HEK293 (cell line): ENCODE measurements at regions not wholly inside any gene's neighbourhood (a gene's known extent, or its start where the extent isn't known, plus 50 kb on each side); places are given as distances from the start of the nearest gene placed in this dataset.

Source experiments
- CTCF ChIA-PET: fragments of 350-600 bp; formaldehyde crosslinking; extraction: SDS; loops from one replicate; lab custom pipeline; 2021; ENCODE audit warnings: antibody characterized with exemption; lab: Yijun Ruan, JAX
- POLR2A ChIA-PET: fragments of 300-600 bp; formaldehyde crosslinking; extraction: SDS; loops from one replicate; lab custom pipeline; 2020; ENCODE audit warnings: antibody characterized with exemption, inconsistent platforms; lab: Yijun Ruan, JAX
- H3K27ac ChIP-seq: fragments of 200-500 bp; sonication (Bioruptor generic); 2 replicates; pipeline ENCODE4 v1.5.1; 2014; ENCODE audit warnings: low read depth, low read length, control low read depth, inconsistent platforms; ENCODE audit errors: extremely low read depth
- H3K36me3 ChIP-seq, 2 experiments: fragments of 200-500 bp in 1 of 2; sonication (Bioruptor generic) in 1 of 2; 1 replicate in 1 of 2; 2 replicates in 1 of 2; pipeline ENCODE4 v1.5.1; 2014 to 2017; ENCODE audit warnings: inconsistent platforms in 2 of 2, low read length in 2 of 2; ENCODE audit not compliant: control insufficient read depth in 2 of 2, insufficient read depth in 1 of 2
- H3K4me1 ChIP-seq: fragments of 200-500 bp; sonication (Bioruptor generic); 2 replicates; pipeline ENCODE4 v1.5.1; 2014; ENCODE audit warnings: mild to moderate bottlenecking, low read length, inconsistent platforms; ENCODE audit not compliant: control insufficient read depth, insufficient read depth
- H3K4me3 ChIP-seq: 2 replicates; pipeline ENCODE4 v1.5.1; 2011; ENCODE audit warnings: low read depth, mild to moderate bottlenecking, control low read depth, low read length, moderate library complexity
- H3K9me3 ChIP-seq: fragments of 200-500 bp; sonication (Bioruptor generic); 2 replicates; pipeline ENCODE4 v1.5.1; 2014; ENCODE audit warnings: low read depth, low read length, inconsistent platforms; ENCODE audit not compliant: control insufficient read depth, insufficient read depth
- ATF2 ChIP-seq: fragments of 450-650 bp; formaldehyde crosslinking; IDR thresholded peaks from 2 replicates; pipeline ENCODE4 v1.5.1; 2016; ENCODE audit warnings: missing biosample characterization, missing genetic modification characterization, low read depth
- EGR2 ChIP-seq: fragments of 450-650 bp; formaldehyde crosslinking; IDR thresholded peaks from 2 replicates; pipeline ENCODE4 v1.5.1; 2016; ENCODE audit warnings: low read depth, missing biosample characterization, missing genetic modification characterization
- GFI1B ChIP-seq: fragments of 450-650 bp; formaldehyde crosslinking; IDR thresholded peaks from 2 replicates; pipeline ENCODE4 v1.5.1; 2016; ENCODE audit warnings: missing biosample characterization, missing genetic modification characterization
- GLIS2 ChIP-seq: fragments of 450-650 bp; formaldehyde crosslinking; IDR thresholded peaks from 2 replicates; pipeline ENCODE4 v1.5.1; 2016; ENCODE audit warnings: missing biosample characterization, missing genetic modification characterization
- KLF7 ChIP-seq: fragments of 450-650 bp; formaldehyde crosslinking; IDR thresholded peaks from 2 replicates; pipeline ENCODE4 v1.5.1; 2016; ENCODE audit warnings: missing biosample characterization, missing genetic modification characterization, borderline replicate concordance
- MZF1 ChIP-seq: fragments of 450-650 bp; formaldehyde crosslinking; IDR thresholded peaks from 2 replicates; pipeline ENCODE4 v1.5.1; 2017; ENCODE audit warnings: missing biosample characterization, missing genetic modification characterization, borderline replicate concordance
- OVOL3 ChIP-seq: fragments of 450-650 bp; formaldehyde crosslinking; IDR thresholded peaks from 2 replicates; pipeline ENCODE4 v1.5.1; 2016; ENCODE audit warnings: missing biosample characterization, missing genetic modification characterization
- REPIN1 ChIP-seq: fragments of 450-650 bp; formaldehyde crosslinking; IDR thresholded peaks from 2 replicates; pipeline ENCODE4 v1.5.1; 2017; ENCODE audit warnings: missing biosample characterization, missing genetic modification characterization, low read depth
- SCRT2 ChIP-seq: fragments of 450-650 bp; formaldehyde crosslinking; IDR thresholded peaks from 2 replicates; pipeline ENCODE4 v1.5.1; 2016; ENCODE audit warnings: missing biosample characterization, missing genetic modification characterization
- ZBTB7A ChIP-seq: fragments of 450-650 bp; formaldehyde crosslinking; IDR thresholded peaks from 2 replicates; pipeline ENCODE4 v1.5.1; 2016; ENCODE audit warnings: low read depth, missing biosample characterization, missing genetic modification characterization
- ZNF10 ChIP-seq: fragments of 450-650 bp; formaldehyde crosslinking; IDR thresholded peaks from 2 replicates; pipeline ENCODE4 v1.5.1; 2017; ENCODE audit warnings: missing biosample characterization, missing genetic modification characterization
- ZNF112 ChIP-seq: fragments of 450-650 bp; formaldehyde crosslinking; IDR thresholded peaks from 2 replicates; pipeline ENCODE4 v1.5.0; 2017; ENCODE audit warnings: missing biosample characterization, missing genetic modification characterization
- ZNF121 ChIP-seq: fragments of 450-650 bp; formaldehyde crosslinking; IDR thresholded peaks from 2 replicates; pipeline ENCODE4 v1.5.1; 2016; ENCODE audit warnings: missing biosample characterization, missing genetic modification characterization
- ZNF174 ChIP-seq: fragments of 450-650 bp; formaldehyde crosslinking; IDR thresholded peaks from 2 replicates; pipeline ENCODE4 v1.5.0; 2017; ENCODE audit warnings: missing biosample characterization, mild to moderate bottlenecking, missing genetic modification characterization
- ZNF184 ChIP-seq: fragments of 450-650 bp; IDR thresholded peaks from 2 replicates; pipeline ENCODE4 v1.5.1; 2018; ENCODE audit warnings: missing biosample characterization, mild to moderate bottlenecking, missing genetic modification characterization
- ZNF2 ChIP-seq: fragments of 450-650 bp; formaldehyde crosslinking; IDR thresholded peaks from 2 replicates; pipeline ENCODE4 v1.5.1; 2016; ENCODE audit warnings: missing biosample characterization, missing genetic modification characterization
- ZNF221 ChIP-seq: fragments of 450-650 bp; formaldehyde crosslinking; IDR thresholded peaks from 2 replicates; pipeline ENCODE4 v1.5.1; 2017; ENCODE audit warnings: missing biosample characterization, missing genetic modification characterization, borderline replicate concordance
- ZNF239 ChIP-seq: fragments of 450-650 bp; formaldehyde crosslinking; IDR thresholded peaks from 2 replicates; pipeline ENCODE4 v1.5.1; 2016; ENCODE audit warnings: missing biosample characterization, missing genetic modification characterization
- ZNF248 ChIP-seq: fragments of 450-650 bp; formaldehyde crosslinking; IDR thresholded peaks from 2 replicates; pipeline ENCODE4 v1.5.1; 2017; ENCODE audit warnings: missing biosample characterization, missing genetic modification characterization
- ZNF398 ChIP-seq: fragments of 450-650 bp; formaldehyde crosslinking; IDR thresholded peaks from 2 replicates; pipeline ENCODE4 v1.5.1; 2017; ENCODE audit warnings: missing biosample characterization, missing genetic modification characterization
- ZNF48 ChIP-seq: fragments of 450-650 bp; formaldehyde crosslinking; IDR thresholded peaks from 2 replicates; pipeline ENCODE4 v1.5.1; 2016; ENCODE audit warnings: missing biosample characterization, missing genetic modification characterization
- ZNF501 ChIP-seq: fragments of 450-650 bp; formaldehyde crosslinking; IDR thresholded peaks from 2 replicates; pipeline ENCODE4 v1.5.1; 2016; ENCODE audit warnings: missing biosample characterization, missing genetic modification characterization
- ZNF510 ChIP-seq: fragments of 450-650 bp; formaldehyde crosslinking; IDR thresholded peaks from 2 replicates; pipeline ENCODE4 v1.5.1; 2018; ENCODE audit warnings: mild to moderate bottlenecking, missing genetic modification characterization, missing biosample characterization; ENCODE audit not compliant: insufficient replicate concordance
- ZNF514 ChIP-seq: fragments of 450-650 bp; formaldehyde crosslinking; IDR thresholded peaks from 2 replicates; pipeline ENCODE4 v1.5.1; 2016; ENCODE audit warnings: missing biosample characterization, missing genetic modification characterization
- ZNF548 ChIP-seq: fragments of 450-650 bp; formaldehyde crosslinking; IDR thresholded peaks from 2 replicates; pipeline ENCODE4 v1.5.1; 2016; ENCODE audit warnings: missing biosample characterization, missing genetic modification characterization
- ZNF654 ChIP-seq: fragments of 450-650 bp; formaldehyde crosslinking; IDR thresholded peaks from 2 replicates; pipeline ENCODE4 v1.5.1; 2016; ENCODE audit warnings: low read depth, missing biosample characterization, missing genetic modification characterization
- ZNF777 ChIP-seq: fragments of 450-650 bp; formaldehyde crosslinking; IDR thresholded peaks from 2 replicates; pipeline ENCODE4 v1.5.1; 2017; ENCODE audit warnings: missing biosample characterization, missing genetic modification characterization, borderline replicate concordance
- ZNF837 ChIP-seq: fragments of 450-650 bp; formaldehyde crosslinking; IDR thresholded peaks from 2 replicates; pipeline ENCODE4 v1.5.1; 2016; ENCODE audit warnings: missing biosample characterization, missing genetic modification characterization
- TF ChIP-seq, protein P1 (sequence below): fragments of 450-650 bp; formaldehyde crosslinking; IDR thresholded peaks from 2 replicates; pipeline ENCODE4 v1.5.1; 2017; ENCODE audit warnings: missing biosample characterization, missing genetic modification characterization

- POLR2A ChIA-PET: no interaction called here
- no peak overlapping the region for H3K4me3 ChIP-seq
Measured at GRCh38 chr11:43130616-43131015, 181.2 kb upstream of the API5 start.

DNA sequence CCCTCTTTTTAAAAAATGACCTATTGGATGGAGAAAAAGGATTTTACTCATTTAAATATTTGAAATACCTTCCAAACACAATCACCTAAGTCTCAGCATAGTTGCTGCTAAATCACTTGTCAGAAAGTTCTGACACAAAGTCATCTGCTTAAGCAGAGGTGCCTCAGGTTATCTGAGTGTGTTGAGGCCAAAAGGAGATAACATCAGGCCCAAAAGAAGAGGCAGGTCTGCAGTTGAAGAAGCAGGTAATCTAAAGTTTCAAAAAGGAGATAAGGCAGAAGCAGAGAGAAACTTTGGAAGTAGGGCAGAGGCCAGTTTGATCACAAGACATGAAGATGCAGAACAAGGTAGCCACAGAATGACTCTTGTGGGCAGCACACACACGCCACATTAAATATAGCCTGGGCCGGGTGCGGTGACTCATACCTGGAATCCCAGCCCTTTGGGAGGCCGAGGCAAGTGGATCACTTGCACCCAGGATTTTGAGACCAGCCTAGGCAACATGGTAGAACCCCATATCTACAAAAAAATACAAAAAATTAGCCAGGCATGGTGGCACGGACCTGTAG lies 175.7 kb upstream of the API5 start:
- CTCF ChIA-PET: no interaction called here
- no peak overlapping the region for H3K27ac ChIP-seq
- H3K36me3 ChIP-seq: no peaks in the 10 kb centered on the region
- H3K4me3 ChIP-seq: no peak overlapping the region
- TF ChIP-seq ZNF398: no peak
- no peak for TF ChIP-seq ZNF184 (tag by site-specific recombination)
- no peak for TF ChIP-seq ZNF654 (tag by site-specific recombination)
- TF ChIP-seq ZNF221 (tag by site-specific recombination): no peak
- TF ChIP-seq ZNF514 (tag by site-specific recombination): no peak
- TF ChIP-seq MZF1 (tag by site-specific recombination): no peak
- no peak for TF ChIP-seq ZBTB7A (tag by site-specific recombination)
- TF ChIP-seq ZNF112 (tag by site-specific recombination): no peak
- no peaks in the 10 kb centered on the region for H3K4me1 ChIP-seq
- no peaks in the 10 kb centered on the region for H3K9me3 ChIP-seq
- POLR2A ChIA-PET: no interaction called here

More at GRCh38 chr11:43130616-43131015, 181.2 kb upstream of the API5 start:
- no peak for TF ChIP-seq EGR2 (tag by site-specific recombination)
- TF ChIP-seq ZNF837 (tag by site-specific recombination): no peak
- no peak for TF ChIP-seq ZNF121
- no peak for TF ChIP-seq KLF7 (tag by site-specific recombination)
- no peak for TF ChIP-seq ZNF777 (tag by site-specific recombination)
- no peak for TF ChIP-seq ZNF10 (tag by site-specific recombination)
- no peak for TF ChIP-seq ZNF174 (tag by site-specific recombination)
- no peak for TF ChIP-seq ZNF510
- TF ChIP-seq ZNF2 (tag by site-specific recombination): no peak
- no peak for TF ChIP-seq ZNF548 (tag by site-specific recombination)
- no peak for TF ChIP-seq REPIN1 (tag by site-specific recombination)
- no peak for TF ChIP-seq ZNF48
- no peak for TF ChIP-seq GLIS2 (tag by site-specific recombination)
- Histone ChIP-seq H3K9me3 (no peaks in the 10 kb centered on the region), H3K27ac (no peak overlapping the region), H3K36me3 (no peaks in the 10 kb centered on the region), H3K4me1 (no peaks in the 10 kb centered on the region)
- CTCF ChIA-PET: no interaction called here

GRCh38 chr11:43138621-43139140 lies 173.1 kb upstream of the API5 start:
- Histone ChIP-seq H3K4me1 (no peaks in the 10 kb centered on the region), H3K9me3 (no peaks in the 10 kb centered on the region), H3K27ac (no peak overlapping the region), H3K4me3 (no peak overlapping the region), H3K36me3 (no peaks in the 10 kb centered on the region)
- POLR2A ChIA-PET: no interaction called here
- CTCF ChIA-PET: no interaction called here
- TF ChIP-seq GFI1B (tag by site-specific recombination): no peak
- TF ChIP-seq ZNF239: no peak
- TF ChIP-seq ZNF248: no peak
- TF ChIP-seq, protein P1, sequence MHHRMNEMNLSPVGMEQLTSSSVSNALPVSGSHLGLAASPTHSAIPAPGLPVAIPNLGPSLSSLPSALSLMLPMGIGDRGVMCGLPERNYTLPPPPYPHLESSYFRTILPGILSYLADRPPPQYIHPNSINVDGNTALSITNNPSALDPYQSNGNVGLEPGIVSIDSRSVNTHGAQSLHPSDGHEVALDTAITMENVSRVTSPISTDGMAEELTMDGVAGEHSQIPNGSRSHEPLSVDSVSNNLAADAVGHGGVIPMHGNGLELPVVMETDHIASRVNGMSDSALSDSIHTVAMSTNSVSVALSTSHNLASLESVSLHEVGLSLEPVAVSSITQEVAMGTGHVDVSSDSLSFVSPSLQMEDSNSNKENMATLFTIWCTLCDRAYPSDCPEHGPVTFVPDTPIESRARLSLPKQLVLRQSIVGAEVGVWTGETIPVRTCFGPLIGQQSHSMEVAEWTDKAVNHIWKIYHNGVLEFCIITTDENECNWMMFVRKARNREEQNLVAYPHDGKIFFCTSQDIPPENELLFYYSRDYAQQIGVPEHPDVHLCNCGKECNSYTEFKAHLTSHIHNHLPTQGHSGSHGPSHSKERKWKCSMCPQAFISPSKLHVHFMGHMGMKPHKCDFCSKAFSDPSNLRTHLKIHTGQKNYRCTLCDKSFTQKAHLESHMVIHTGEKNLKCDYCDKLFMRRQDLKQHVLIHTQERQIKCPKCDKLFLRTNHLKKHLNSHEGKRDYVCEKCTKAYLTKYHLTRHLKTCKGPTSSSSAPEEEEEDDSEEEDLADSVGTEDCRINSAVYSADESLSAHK (tag by site-specific recombination): no peak
- TF ChIP-seq REPIN1 (tag by site-specific recombination): no peak
- TF ChIP-seq ZNF837 (tag by site-specific recombination): no peak
- no peak for TF ChIP-seq ZNF501 (tag by site-specific recombination)
- TF ChIP-seq ATF2: no peak
- TF ChIP-seq SCRT2 (tag by site-specific recombination): no peak
- no peak for TF ChIP-seq OVOL3 (tag by site-specific recombination)
